ENCODE measurements at regions not wholly inside any gene's neighbourhood (a gene's known extent, or its start where the extent isn't known, plus 50 kb on each side); places are given as distances from the start of the nearest gene placed in this dataset.

GRCh38 chr5:15124871-15125568, 253.4 kb upstream of the ANKH start:
- peaks cover 0 to 6% (median 3%) of the 10 kb centered on the region in 4 donors for H3K9me3 ChIP-seq
- DNase-seq (ENCODE audit: extremely low spot score): no peak
- TF ChIP-seq POLR2A (IDR thresholded peaks at IDR 0.05; ENCODE audit: low read depth) (no peak), EP300 (IDR thresholded peaks at IDR 0.05) (no peak), POLR2AphosphoS5 (IDR thresholded peaks at IDR 0.05) (no peak)
- intact Hi-C loops (cut with DNase I): no loop called here
- H3K27ac ChIP-seq (replicated peaks in 1 of 4): no peak overlapping the region
- no peaks in the 10 kb centered on the region for H3K27me3 ChIP-seq
- H3K4me1 ChIP-seq: no peaks in the 10 kb centered on the region
- no peak overlapping the region for H3K4me3 ChIP-seq
- H3K36me3 ChIP-seq: no peaks in the 10 kb centered on the region
- 34% methylated on average over 2 of the region's 2 CpGs for WGBS

GRCh38 chr5:15124461-15124860, 252.9 kb upstream of the ANKH start:
- Histone ChIP-seq H3K27ac (replicated peaks in 1 of 4) (no peak overlapping the region), H3K36me3 (no peaks in the 10 kb centered on the region), H3K27me3 (no peaks in the 10 kb centered on the region), H3K4me1 (no peaks in the 10 kb centered on the region), H3K9me3 (peaks cover 0 to 6% (median 3%) of the 10 kb centered on the region in 4 donors), H3K4me3 (no peak overlapping the region)
- no peak for DNase-seq (ENCODE audit: extremely low spot score)
- intact Hi-C loops (cut with DNase I): no loop called here
- 62% methylated on average over 3 of the region's 3 CpGs for WGBS
- TF ChIP-seq CTCF (IDR thresholded peaks at IDR 0.05) (no peak), EP300 (IDR thresholded peaks at IDR 0.05) (no peak), POLR2A (IDR thresholded peaks at IDR 0.05; ENCODE audit: low read depth) (no peak), POLR2AphosphoS5 (IDR thresholded peaks at IDR 0.05) (no peak)

GRCh38 chr5:15117688-15118087, 246.1 kb upstream of the ANKH start:
- Histone ChIP-seq H3K4me1 (no peaks in the 10 kb centered on the region), H3K4me3 (no peak overlapping the region), H3K36me3 (no peaks in the 10 kb centered on the region), H3K9me3 (no peaks in the 10 kb centered on the region), H3K27ac (replicated peaks in 1 of 4) (no peak overlapping the region), H3K27me3 (no peaks in the 10 kb centered on the region)
- no peak for DNase-seq (ENCODE audit: extremely low spot score)
- 50% methylated on average over 5 of the region's 5 CpGs for WGBS
- intact Hi-C loops (cut with DNase I): no loop called here
- no peak for TF ChIP-seq POLR2A (IDR thresholded peaks at IDR 0.05; ENCODE audit: low read depth)
- TF ChIP-seq EP300 (IDR thresholded peaks at IDR 0.05): no peak
- TF ChIP-seq POLR2AphosphoS5 (IDR thresholded peaks at IDR 0.05): no peak
- TF ChIP-seq CTCF (IDR thresholded peaks at IDR 0.05): no peak

GRCh38 chr5:15116996-15117395, 245.4 kb upstream of the ANKH start:
- H3K27ac ChIP-seq (replicated peaks in 1 of 4): no peak overlapping the region
- no peak overlapping the region for H3K4me3 ChIP-seq
- no peaks in the 10 kb centered on the region for H3K4me1 ChIP-seq
- peaks cover 0 to 3% (median 0%) of the 10 kb centered on the region in 4 donors for H3K27me3 ChIP-seq
- no peaks in the 10 kb centered on the region for H3K36me3 ChIP-seq
- 32% methylated on average over 3 of the region's 5 CpGs for WGBS
- no peak for DNase-seq (ENCODE audit: extremely low spot score)
- intact Hi-C loops (cut with DNase I): no loop called here
- TF ChIP-seq EP300 (IDR thresholded peaks at IDR 0.05) (no peak), CTCF (IDR thresholded peaks at IDR 0.05) (no peak), POLR2AphosphoS5 (IDR thresholded peaks at IDR 0.05) (no peak), POLR2A (IDR thresholded peaks at IDR 0.05; ENCODE audit: low read depth) (no peak)
- H3K9me3 ChIP-seq: no peaks in the 10 kb centered on the region

- no peak overlapping the region for H3K4me3 ChIP-seq
- TF ChIP-seq CTCF (IDR thresholded peaks at IDR 0.05) (no peak), EP300 (IDR thresholded peaks at IDR 0.05) (no peak)
- no peaks in the 10 kb centered on the region for H3K36me3 ChIP-seq
- 74% methylated on average over 2 of the region's 2 CpGs for WGBS
- H3K9me3 ChIP-seq: no peaks in the 10 kb centered on the region
- DNase-seq (ENCODE audit: extremely low spot score): no peak
- intact Hi-C loops (cut with DNase I): loop anchor here (5.0 to 10.0 kb wide), 2 partner anchors 718 to 891 kb away; no protein-coding TSS in a partner anchor
- no peak overlapping the region for H3K27ac ChIP-seq (replicated peaks in 1 of 4)
- H3K27me3 ChIP-seq: no peaks in the 10 kb centered on the region
- H3K4me1 ChIP-seq: no peaks in the 10 kb centered on the region
Measured at GRCh38 chr5:15106530-15107283, 235.1 kb upstream of the ANKH start.

Data from esophagus muscularis mucosa (tissue), 4 donors.